DMS153 treated with DMSO at 0.1 percent for 48 hours (cell line): ENCODE measurements at regions not wholly inside any gene's neighbourhood (a gene's known extent, or its start where the extent isn't known, plus 50 kb on each side); places are given as distances from the start of the nearest gene placed in this dataset.
"Not testable (repeated sequence)": the region's sequence is repeated elsewhere in the genome, so short reads cannot be mapped to it uniquely, and the experiment has no call there.

Experiments
- DNase-seq: peaks from one replicate; lab custom pipeline; 2025; ENCODE audit not compliant: unreplicated experiment; lab: John Stamatoyannopoulos, UW

DNA sequence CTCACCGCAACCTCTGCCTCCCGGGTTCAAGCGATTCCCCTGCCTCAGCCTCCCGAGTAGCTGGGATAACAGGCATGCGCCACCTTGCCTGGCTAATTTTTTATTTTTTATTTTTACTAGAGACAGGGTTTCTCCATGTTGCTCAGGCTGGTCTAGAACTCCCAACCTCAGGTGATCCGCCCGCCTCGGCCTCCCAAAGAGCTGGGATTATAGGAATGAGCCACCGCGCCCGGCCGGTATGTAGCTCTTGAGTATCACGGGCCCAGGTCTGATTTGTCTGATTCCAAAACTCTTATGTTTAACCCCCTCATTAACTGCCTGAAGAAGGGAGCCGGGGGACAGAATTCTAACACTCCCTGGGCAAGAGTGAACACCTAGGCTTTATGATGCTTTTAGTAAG lies 91.7 kb upstream of the OLIG2 start:
- DNase-seq = not testable (repeated sequence)

DNA sequence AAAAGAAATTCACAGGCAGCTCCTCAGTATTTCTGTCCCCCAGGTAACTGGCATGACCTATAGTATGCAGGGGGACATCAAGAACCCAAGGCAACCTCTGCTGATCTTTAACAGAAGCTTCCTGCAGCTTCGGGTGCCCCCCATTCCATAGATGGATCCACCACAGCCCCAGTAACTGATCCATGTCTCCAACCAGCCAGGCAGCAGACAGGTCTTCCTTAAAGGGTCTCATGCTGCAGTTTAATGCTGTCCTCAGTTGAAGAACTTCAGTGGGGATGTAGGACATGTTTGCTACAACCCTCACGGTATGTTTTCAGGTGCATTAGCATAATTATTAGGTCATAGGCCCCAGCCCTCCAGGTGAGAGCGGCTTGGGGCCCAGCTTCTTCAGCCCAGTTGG lies 90.9 kb upstream of the OLIG2 start:
- DNase-seq = no peak

DNA sequence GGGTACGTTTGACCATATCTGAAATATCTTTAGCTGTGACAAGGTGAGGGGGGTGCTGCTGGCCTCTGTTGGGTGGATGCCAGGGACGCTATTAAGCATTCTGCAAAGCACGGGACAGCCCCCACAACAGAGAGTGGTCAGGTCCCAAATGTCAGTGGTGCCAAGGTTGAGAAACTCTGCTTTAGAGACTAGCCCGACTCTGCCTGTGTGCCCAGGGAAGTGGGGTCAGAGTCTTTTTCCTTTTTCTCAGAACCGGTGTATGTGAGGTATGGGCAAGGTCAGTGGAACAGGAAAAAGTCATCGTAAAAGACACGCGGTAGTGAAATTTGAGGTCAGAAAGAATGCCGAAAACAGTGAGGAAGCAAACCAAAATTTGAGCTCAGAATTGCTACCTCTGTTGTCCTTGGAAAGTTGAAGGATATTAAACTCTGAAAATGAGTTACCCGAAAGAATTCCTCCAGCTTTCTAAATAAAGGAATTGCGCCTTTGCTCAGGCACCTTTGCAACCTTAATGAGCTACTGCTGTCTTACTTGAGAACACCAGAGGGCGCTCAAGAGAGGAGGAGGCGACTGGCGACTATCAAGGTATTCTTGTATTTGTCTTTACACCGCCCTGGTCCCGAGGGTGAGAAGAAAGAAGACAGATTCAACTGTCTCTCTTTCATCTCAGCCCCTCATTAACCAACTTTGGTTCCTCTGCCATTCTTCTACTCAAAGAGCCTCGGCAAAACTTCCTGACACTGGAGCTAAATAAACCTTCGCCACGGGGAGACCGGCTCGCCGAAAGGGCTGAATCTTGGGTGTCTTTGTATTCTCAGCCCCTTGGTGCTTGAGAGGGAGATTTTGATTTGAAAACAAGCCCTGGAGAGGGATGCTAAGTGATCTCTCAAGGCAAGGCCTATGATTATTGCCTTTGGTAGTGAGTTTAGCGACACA lies 85.4 kb upstream of the OLIG2 start:
- peak; percentile 12 for DNase-seq

DNA sequence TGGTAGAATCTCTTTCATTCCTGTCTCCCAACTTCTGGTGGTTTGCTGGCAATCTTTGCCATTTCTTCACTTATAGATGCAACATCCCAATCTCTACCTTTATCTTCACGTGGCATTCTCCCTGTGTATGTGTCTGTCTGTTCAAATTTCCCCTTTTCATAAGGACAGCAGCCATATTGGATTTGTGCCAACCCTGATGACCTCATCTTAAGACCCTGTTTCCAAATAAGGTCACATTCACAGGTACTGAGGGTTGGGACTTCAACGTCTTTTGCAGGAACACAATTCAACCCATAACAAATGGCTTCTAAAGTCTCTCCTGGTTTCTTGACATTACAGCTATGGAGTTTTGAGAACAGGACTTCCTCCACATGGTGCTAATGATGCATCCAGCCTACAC lies 84.5 kb upstream of the OLIG2 start:
- DNase-seq = no peak

DNA sequence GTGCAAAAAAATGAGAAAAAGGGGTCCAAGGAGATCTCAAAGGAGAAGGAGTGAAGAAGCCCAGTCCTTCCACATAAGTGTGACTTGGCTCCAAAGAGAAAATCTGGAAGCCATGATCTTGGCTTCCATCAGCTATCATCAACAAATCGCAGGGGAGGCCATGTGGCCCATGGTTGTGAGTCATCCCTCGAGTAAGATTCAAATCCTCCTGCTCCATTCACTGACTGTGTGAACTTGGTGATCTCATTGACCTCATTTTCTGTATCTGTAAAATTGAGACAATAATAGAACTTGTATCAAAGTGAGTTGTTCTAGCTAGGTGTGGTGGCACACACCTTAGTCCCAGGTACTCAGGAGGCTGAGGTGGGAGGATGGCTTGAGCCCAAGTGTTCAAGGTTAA lies 79.1 kb upstream of the OLIG2 start:
- DNase-seq = no peak

DNA sequence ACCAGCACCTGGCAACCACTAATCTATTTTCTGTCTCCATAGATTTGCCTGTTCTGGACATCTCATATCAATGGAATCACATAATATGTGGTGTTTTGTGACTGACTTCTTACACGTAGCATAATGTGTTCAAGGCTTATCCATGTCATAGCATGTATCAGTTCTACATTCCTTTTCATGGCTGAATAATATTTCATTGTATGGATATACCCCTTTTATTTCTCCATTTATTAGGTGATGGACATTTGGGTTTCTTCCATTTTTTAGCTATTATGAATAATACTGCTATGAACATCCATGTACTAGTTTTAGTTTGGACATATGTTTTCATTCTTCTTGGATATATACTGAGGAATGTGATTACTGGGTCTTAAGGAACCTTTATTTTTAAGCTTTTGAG lies 78.0 kb upstream of the OLIG2 start:
- no peak for DNase-seq

DNA sequence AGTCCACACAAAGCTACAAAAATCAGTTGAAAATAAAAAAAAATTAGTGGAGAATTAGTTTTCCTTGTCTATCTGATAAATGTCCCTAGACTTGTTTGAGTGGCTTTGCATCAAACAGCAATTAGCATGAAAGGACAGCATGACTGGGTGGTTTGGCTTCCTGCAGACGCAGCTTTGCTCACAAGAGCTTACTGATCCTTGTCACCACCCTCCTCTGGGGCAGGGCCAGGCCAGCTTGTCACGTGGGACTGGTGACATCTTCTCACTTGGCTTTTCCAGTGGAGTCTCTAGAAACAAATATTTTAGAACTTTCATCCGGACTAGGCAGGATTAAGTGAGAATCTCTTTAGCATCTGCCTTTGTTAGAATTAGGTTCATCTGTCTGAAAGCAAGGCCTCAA lies 76.0 kb upstream of the OLIG2 start:
- DNase-seq = no peak

DNA sequence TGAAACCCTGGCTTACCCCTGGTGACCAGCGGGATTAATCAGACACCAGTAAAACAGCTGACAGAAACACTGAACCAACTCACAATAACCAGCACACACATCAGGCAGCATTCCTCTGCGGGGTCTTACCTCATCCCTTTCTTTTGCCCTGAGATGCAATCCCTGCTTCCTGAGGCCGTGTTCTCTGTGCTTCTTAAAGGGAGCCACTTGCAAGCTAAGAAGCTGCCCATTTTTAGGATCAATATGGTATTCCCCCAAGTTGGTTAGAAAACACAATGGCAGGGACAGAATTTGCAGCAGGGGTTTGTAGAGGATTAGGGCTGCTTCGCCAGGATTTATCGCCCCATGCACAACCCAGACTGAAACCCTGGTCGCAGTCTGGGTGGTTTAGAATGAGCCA lies 74.7 kb upstream of the OLIG2 start:
- no peak for DNase-seq

DNA sequence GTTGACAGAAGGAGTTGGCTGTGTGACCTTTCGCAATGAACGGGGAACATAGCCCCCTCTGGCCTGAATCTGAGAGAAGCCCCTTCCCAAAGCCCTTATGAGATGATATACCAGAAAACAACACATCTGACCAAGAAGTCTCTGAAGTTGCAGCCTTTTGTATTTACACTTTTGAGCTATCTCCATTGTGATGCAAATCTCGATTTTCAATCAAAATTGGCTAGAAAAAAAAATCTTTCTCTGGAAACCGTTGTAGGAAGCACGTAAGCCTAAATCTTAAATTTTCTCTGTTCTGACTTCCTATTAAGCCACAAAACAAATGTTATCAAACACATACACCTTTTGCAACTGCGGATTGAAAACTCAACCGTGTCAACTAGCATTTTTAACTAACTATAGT lies 71.4 kb upstream of the OLIG2 start:
- no peak for DNase-seq

DNA sequence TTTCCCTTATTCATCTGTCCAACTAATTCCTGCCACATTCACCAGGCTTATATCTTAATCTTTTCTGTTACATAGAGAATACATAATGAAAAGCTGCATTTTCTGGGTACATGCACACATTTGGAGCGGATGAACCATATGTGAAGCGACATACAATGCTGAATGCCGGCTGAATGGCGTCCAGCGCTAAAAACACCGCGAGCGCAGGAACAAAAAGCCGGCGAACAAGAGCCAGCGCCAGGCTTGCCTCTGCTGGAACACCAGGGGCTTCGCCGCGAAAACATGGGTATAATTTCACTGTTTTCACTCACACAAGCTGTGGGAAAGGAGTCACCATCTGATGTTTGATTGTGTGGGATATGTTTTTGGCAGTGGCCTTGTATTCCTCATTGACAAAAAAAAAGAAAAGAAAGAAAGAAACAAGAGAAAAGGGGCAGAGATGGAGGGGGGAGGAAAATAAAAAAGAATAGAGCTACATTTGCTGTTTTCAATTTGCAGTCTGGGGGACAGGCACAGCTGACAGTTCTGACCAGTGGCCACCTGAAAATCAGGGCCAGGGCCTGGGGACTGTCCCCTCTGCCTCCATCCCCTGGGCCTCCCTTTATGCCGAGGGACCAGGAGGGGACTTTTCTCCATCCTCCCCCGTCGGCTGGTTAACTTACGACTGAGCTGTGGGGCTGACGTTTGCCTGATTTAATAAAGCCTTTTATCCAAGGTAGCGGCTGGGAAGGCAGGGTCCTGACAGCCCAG lies 70.2 kb upstream of the OLIG2 start:
- no peak for DNase-seq

DNA sequence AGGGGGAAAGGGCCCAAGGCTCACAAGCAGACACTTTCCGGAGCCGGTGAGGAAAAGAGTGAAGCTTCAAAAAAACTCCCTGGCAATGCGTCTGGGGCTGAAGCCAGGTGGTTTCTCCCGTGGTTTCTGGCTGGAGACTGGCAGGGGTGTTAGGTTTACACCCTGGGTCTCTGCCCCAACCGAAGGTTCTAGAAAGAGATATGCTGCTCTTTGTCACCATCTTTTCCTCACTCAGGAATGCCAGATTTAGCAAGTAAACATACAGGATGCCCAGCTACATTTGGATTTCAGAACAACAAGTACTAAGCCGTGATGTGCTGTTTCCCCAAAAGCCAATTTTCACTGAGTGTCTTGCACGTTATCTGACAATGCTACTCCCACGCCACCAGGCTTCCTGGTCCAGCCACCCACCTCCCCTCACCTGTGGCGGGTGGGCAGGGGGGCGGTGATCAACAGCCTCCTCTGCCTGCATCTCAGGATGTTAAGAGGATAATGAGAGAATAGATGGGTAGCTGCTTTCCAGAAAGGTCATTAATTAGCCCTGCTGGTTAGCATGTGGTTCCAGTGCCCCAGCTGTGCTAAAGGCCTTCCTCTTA lies 69.6 kb upstream of the OLIG2 start:
- no peak for DNase-seq

DNA sequence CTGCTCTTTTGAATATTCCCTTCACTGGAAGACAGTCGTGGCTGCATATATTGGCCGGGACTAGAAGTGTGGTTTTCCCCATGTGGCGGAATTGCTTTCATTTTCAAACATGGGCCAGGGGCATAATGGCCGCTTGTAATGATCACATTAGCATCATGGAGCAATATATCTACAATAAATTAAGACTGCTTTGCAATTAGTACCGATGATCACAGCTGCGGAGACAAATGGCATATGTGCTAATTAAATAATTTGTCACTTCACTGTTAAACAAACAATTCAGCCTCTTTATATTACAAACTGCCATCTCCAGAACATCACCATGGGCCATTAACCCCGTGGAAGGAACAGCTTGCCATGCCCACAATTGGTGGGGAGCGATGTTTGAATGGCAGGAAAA lies 68.2 kb upstream of the OLIG2 start:
- DNase-seq = no peak

DNA sequence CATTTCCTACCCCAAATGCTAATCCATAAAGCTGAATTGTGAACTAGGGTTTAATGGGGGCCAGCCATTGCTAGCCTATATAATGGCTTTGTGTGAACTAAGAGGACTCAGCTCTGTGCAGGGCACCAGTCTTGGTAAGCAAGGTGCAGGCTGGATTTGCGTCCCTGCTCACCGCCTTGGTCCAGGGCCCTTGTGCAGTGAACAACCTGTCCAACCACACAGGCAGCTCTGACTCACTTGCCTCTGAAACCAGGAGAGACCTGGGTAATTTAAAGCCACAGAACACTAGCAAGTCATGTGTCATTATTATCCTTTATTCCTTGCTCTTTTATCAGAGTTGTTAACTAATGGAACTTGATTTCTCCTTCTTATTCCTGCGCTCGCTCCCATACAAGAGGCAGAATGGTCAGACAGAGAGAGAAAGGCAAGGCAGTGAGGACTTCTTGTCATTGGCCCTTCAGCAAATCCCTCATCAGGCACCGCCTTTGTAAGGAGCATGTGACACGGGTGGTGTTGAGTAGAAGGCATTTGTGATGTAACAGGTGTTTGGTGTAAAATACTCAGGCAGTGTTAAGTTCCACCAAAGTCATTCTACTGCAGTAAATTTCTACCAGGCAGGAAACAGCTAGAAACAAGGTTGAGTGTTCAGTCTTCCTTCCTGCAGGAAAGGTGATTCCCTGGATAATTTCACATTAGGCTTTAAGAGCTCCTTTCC lies 67.3 kb upstream of the OLIG2 start:
- no peak for DNase-seq

DNA sequence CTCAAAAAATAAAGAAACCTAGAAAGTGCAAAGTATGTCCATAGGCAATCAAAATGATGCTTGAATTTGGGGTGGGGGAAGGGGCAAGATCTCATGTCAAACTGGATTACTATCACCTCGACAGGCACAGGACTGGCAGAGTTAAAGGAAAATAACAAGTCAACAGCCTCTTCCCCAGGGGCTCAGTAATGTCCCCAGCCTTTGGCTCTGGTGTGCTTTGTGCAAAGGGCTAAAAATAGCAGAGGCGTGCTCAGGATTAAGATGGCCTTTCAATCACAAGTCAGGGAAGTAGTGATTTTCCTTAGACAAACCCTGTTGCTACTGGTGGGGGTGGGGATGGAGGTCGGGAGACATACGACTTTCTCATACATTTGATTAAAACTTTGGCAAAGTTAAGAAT lies 63.5 kb upstream of the OLIG2 start:
- no peak for DNase-seq

DNA sequence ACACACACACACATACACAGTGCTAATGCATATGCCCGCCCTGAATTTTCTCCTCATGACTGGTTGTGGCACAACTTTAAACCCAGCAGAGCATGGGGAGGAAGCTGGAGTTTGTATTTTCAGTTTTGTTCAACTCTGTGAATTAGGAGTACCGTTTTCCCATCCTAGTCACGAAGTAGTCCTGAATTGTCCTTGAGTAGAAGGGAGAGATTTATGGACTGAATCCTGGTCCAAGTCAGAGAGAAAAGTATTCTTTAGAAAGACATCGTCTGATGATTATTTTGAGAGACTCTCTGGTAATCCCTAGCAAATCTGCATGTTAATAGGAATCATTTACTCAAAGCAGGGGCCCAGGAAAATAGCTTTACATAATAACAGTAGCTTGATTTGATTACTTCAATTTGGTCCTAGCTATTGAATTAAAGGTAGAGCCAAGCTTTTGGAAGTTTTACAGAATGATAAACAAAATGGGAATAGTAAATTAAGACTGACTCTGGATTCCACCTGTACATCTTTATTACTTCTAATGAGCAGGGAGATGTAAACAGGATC lies 60.5 kb upstream of the OLIG2 start:
- no peak for DNase-seq

DNA sequence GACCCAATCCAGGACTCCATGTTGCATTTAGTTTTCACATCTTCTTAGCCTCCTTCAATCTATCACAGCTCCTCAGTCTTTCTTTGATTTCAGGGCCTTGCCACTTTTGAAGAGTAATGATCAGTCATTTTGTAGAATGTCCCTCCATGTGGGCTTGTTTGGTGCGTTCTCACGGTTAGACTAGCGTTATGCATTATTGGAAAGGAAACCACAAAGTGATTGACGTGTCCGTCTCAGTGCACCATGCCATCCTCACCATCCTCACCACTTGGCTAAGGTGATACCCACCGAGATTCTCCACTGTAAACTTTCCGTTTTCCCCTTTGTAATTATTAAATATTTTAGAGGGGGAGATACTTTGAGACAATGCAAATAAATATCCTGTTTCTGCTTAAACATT lies 59.6 kb upstream of the OLIG2 start:
- DNase-seq = no peak

DNA sequence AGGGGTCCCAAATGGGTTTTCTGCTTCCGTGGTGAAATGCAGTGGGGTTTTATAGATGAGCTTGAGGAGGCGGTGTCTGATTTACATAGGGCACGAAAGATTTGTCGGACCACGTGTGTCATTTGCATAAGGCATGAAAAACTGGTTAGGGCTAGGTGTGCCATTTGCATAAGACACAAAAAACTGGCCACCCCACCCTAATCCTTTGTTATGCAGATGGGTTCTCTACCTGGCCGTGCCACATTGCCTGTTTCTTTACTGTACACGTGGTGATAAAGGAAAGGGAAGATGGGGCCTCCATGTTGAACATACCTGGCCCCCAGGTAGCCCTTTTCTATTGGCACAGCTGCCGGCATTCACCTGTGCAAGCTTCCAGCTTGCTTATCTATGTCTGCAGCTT lies 57.6 kb upstream of the OLIG2 start:
- DNase-seq = not testable (repeated sequence)

DNA sequence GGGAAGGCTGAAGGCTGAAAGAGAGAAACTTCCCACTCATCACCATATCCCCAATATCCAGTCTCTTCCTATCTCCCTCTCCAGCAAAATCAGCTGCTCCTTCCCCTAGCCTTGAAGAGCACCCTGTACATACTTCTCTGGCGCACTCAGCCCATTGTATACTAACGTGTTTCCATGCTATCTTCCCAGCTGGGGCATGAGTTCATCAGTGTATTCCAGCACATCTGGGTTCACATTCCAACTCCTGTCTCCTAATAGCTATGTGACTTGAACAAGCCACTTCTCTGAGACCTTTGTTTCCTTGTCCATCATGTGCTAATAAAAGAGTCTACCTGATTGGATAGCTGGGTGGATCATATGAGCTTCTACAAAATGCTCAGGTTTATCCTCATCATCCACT lies 51.1 kb upstream of the OLIG2 start:
- DNase-seq = no peak

DNA sequence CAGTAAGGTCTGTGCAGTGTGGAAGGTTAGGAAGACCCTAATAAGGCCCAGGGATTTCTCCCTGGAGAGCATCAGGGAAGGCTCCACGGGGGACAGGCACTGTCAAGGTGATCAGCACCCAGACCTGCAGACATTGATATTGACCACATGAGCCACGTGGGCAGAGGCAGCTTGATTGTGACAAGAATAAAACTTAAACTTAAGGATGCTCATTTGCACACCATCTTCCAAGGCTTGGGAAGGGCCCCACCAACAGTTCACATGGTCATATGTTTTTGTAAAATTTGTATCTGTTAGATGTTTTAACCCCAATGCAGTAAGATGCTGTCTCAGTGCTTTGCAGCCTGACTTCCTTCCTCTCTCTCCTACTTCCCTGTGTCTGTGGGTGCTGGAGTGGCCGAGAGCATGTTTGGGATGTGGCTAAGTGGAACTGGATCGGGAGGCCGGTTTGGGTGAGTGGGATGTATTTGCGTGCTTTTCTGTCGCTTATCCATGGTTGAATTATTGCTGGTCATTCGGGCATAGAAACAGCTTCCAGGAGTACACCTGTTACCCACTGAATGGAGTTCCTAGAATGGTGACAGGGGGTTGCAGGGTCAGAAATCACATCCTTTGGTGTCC lies 49.8 kb upstream of the OLIG2 start:
- DNase-seq = no peak
